Neural cell (in vitro differentiated cells): ENCODE measurements at regions not wholly inside any gene's neighbourhood (a gene's known extent, or its start where the extent isn't known, plus 50 kb on each side); places are given as distances from the start of the nearest gene placed in this dataset.
"Not testable (repeated sequence)": the region's sequence is repeated elsewhere in the genome, so short reads cannot be mapped to it uniquely, and the experiment has no call there.

Experiments
- H2AFZ ChIP-seq: fragments of 200-600, 300-800 bp; sonication (generic), shearing (Covaris generic); 2 replicates; pipeline ENCODE4 v1.6.0; 2014; ENCODE audit warnings: low read depth, mild to moderate bottlenecking, antibody characterized with exemption, low read length, moderate library complexity
- H3F3A ChIP-seq: fragments of 200-600 bp; shearing (Covaris generic); 2 replicates; pipeline ENCODE4 v1.6.1; 2016; ENCODE audit warnings: mild to moderate bottlenecking, moderate library complexity, mixed read lengths, antibody characterized with exemption, low read length; ENCODE audit not compliant: insufficient read depth, poor library complexity, severe bottlenecking
- H3K27ac ChIP-seq: fragments of 200-600, 300-800 bp; sonication (generic), shearing (Covaris generic); 2 replicates; pipeline ENCODE4 v1.5.1; 2014; ENCODE audit warnings: mild to moderate bottlenecking, low read length, moderate library complexity
- H3K27me3 ChIP-seq: fragments of 300-800, 200-600 bp; sonication (generic), shearing (Covaris generic); 2 replicates; pipeline ENCODE4 v1.6.0; 2014; ENCODE audit warnings: mild to moderate bottlenecking, low read depth, low read length, moderate library complexity; ENCODE audit not compliant: insufficient read depth
- H3K36me3 ChIP-seq: fragments of 300-800, 200-600 bp; sonication (generic), shearing (Covaris generic); 2 replicates; pipeline ENCODE4 v1.5.1; 2014; ENCODE audit warnings: mild to moderate bottlenecking, antibody characterized with exemption, low read length, moderate library complexity; ENCODE audit not compliant: insufficient read depth
- H3K4me2 ChIP-seq: fragments of 300-800, 200-600 bp; sonication (generic), shearing (Covaris generic); 2 replicates; pipeline ENCODE4 v1.6.0; 2014; ENCODE audit warnings: mild to moderate bottlenecking, low read length
- H3K4me3 ChIP-seq: fragments of 300-800, 200-600 bp; sonication (generic), shearing (Covaris generic); 2 replicates; pipeline ENCODE4 v1.5.1; 2014; ENCODE audit warnings: mild to moderate bottlenecking, low read length, moderate library complexity
- H3K79me2 ChIP-seq: fragments of 200-600 bp; shearing (Covaris generic); replicated peaks from 2 replicates; pipeline ENCODE4 v1.6.0; 2014; ENCODE audit warnings: mild to moderate bottlenecking, low read length, moderate library complexity; ENCODE audit not compliant: insufficient read depth
- H3K9ac ChIP-seq: fragments of 300-800, 200-600 bp; sonication (generic), shearing (Covaris generic); 2 replicates; pipeline ENCODE4 v1.6.1; 2016; ENCODE audit warnings: mild to moderate bottlenecking, low read length, mixed read lengths
- H3K9me2 ChIP-seq: fragments of 200-600 bp; shearing (Covaris generic); 2 replicates; pipeline ENCODE4 v1.6.1; 2016; ENCODE audit warnings: mild to moderate bottlenecking, low read length, mixed read lengths; ENCODE audit not compliant: insufficient read depth
- H3K9me3 ChIP-seq: fragments of 200-600, 300-800 bp; sonication (generic), shearing (Covaris generic); 2 replicates; pipeline ENCODE4 v1.6.1; 2016; ENCODE audit warnings: mild to moderate bottlenecking, mixed run types, low read length, moderate library complexity, mixed read lengths
- H4K20me1 ChIP-seq: fragments of 200-600 bp; shearing (Covaris generic); 2 replicates; pipeline ENCODE4 v1.6.1; 2016; ENCODE audit warnings: mild to moderate bottlenecking, mixed run types; ENCODE audit not compliant: insufficient read depth
- EP300 ChIP-seq: fragments of 450-650 bp; conservative IDR thresholded peaks from 2 replicates; pipeline ENCODE4 v1.6.1; 2014; ENCODE audit warnings: antibody characterized with exemption, mild to moderate bottlenecking, moderate library complexity; ENCODE audit not compliant: poor library complexity, severe bottlenecking
- EZH2 ChIP-seq: fragments of 200-600, 300-800 bp; shearing (Covaris generic), sonication (generic); IDR thresholded peaks from 2 replicates; pipeline ENCODE4 v1.6.1; 2014; ENCODE audit warnings: antibody characterized with exemption, low read length, borderline replicate concordance, mild to moderate bottlenecking; ENCODE audit not compliant: insufficient read depth, poor library complexity, severe bottlenecking
- MXI1 ChIP-seq: fragments of 450-650 bp; conservative IDR thresholded peaks from 2 replicates; pipeline ENCODE4 v1.6.1; 2014; ENCODE audit warnings: antibody characterized with exemption, mild to moderate bottlenecking; ENCODE audit not compliant: poor library complexity, severe bottlenecking
- POLR2AphosphoS5 ChIP-seq: IDR thresholded peaks from 2 replicates; pipeline ENCODE4 v1.6.1; 2012
- RAD21 ChIP-seq: fragments of 450-650 bp; conservative IDR thresholded peaks from 2 replicates; pipeline ENCODE4 v1.6.1; 2014; ENCODE audit warnings: antibody characterized with exemption, mild to moderate bottlenecking, moderate library complexity
- SMC3 ChIP-seq: fragments of 450-650 bp; conservative IDR thresholded peaks from 2 replicates; pipeline ENCODE4 v1.6.1; 2014; ENCODE audit warnings: antibody characterized with exemption, mild to moderate bottlenecking, moderate library complexity; ENCODE audit not compliant: poor library complexity
- TAF1 ChIP-seq: IDR thresholded peaks from 2 replicates; pipeline ENCODE4 v1.6.1; 2012; ENCODE audit warnings: low read depth
- TF ChIP-seq, protein P1 (sequence below): IDR thresholded peaks from 2 replicates; pipeline ENCODE4 v1.6.1; 2012; ENCODE audit warnings: borderline replicate concordance
- TF ChIP-seq, protein P2 (sequence below): fragments of 450-650 bp; IDR thresholded peaks from 2 replicates; pipeline ENCODE4 v1.5.1; 2014; ENCODE audit warnings: antibody characterized with exemption, mild to moderate bottlenecking, moderate library complexity; ENCODE audit not compliant: poor library complexity, severe bottlenecking

- Histone ChIP-seq H3K79me2 (no peaks in the 10 kb centered on the region), H3K9me2 (no peaks in the 10 kb centered on the region)
Measured at GRCh38 chr4:26242451-26242850, 78.4 kb upstream of the RBPJ start.

DNA sequence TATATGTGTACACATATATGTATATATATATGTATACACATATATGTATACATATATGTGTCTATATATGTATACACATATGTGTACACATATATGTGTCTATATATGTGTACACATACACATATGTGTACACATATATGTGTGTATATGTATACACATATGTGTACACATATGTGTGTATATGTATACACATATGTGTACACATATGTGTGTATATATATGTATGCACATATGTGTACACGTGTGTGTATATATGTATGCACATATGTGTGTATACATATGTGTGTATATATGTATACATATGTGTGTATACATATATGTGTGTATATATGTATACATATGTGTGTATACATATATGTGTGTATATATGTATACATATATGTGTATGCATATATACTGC lies 76.7 kb upstream of the RBPJ start:
- H3K79me2 ChIP-seq, H4K20me1 ChIP-seq, H3K27me3 ChIP-seq, H3K4me2 ChIP-seq, H3K9ac ChIP-seq, H3K4me3 ChIP-seq, H3K9me3 ChIP-seq, H3F3A ChIP-seq, H3K27ac ChIP-seq, H2AFZ ChIP-seq, H3K9me2 ChIP-seq, H3K36me3 ChIP-seq: not testable (repeated sequence)

More at GRCh38 chr4:26242451-26242850, 78.4 kb upstream of the RBPJ start:
- no peak overlapping the region for H3K27ac ChIP-seq
- no peaks in the 10 kb centered on the region for H4K20me1 ChIP-seq
- H3K4me3 ChIP-seq = no peak overlapping the region
- H3K9me3 ChIP-seq = no peaks in the 10 kb centered on the region
- no peak overlapping the region for H3K4me2 ChIP-seq
- H2AFZ ChIP-seq = no peak overlapping the region
- H3K9ac ChIP-seq = no peak overlapping the region
- TF ChIP-seq EZH2 (no peak), POLR2AphosphoS5 (no peak), SMC3 (no peak), EP300 (no peak), RAD21 (no peak), TAF1 (no peak), MXI1 (no peak)
- TF ChIP-seq, protein P1, sequence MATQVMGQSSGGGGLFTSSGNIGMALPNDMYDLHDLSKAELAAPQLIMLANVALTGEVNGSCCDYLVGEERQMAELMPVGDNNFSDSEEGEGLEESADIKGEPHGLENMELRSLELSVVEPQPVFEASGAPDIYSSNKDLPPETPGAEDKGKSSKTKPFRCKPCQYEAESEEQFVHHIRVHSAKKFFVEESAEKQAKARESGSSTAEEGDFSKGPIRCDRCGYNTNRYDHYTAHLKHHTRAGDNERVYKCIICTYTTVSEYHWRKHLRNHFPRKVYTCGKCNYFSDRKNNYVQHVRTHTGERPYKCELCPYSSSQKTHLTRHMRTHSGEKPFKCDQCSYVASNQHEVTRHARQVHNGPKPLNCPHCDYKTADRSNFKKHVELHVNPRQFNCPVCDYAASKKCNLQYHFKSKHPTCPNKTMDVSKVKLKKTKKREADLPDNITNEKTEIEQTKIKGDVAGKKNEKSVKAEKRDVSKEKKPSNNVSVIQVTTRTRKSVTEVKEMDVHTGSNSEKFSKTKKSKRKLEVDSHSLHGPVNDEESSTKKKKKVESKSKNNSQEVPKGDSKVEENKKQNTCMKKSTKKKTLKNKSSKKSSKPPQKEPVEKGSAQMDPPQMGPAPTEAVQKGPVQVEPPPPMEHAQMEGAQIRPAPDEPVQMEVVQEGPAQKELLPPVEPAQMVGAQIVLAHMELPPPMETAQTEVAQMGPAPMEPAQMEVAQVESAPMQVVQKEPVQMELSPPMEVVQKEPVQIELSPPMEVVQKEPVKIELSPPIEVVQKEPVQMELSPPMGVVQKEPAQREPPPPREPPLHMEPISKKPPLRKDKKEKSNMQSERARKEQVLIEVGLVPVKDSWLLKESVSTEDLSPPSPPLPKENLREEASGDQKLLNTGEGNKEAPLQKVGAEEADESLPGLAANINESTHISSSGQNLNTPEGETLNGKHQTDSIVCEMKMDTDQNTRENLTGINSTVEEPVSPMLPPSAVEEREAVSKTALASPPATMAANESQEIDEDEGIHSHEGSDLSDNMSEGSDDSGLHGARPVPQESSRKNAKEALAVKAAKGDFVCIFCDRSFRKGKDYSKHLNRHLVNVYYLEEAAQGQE = no peak
- TF ChIP-seq, protein P2, sequence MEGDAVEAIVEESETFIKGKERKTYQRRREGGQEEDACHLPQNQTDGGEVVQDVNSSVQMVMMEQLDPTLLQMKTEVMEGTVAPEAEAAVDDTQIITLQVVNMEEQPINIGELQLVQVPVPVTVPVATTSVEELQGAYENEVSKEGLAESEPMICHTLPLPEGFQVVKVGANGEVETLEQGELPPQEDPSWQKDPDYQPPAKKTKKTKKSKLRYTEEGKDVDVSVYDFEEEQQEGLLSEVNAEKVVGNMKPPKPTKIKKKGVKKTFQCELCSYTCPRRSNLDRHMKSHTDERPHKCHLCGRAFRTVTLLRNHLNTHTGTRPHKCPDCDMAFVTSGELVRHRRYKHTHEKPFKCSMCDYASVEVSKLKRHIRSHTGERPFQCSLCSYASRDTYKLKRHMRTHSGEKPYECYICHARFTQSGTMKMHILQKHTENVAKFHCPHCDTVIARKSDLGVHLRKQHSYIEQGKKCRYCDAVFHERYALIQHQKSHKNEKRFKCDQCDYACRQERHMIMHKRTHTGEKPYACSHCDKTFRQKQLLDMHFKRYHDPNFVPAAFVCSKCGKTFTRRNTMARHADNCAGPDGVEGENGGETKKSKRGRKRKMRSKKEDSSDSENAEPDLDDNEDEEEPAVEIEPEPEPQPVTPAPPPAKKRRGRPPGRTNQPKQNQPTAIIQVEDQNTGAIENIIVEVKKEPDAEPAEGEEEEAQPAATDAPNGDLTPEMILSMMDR = no peak
- H3K36me3 ChIP-seq = no peaks in the 10 kb centered on the region
- no peaks in the 10 kb centered on the region for H3K27me3 ChIP-seq
- H3F3A ChIP-seq = peaks cover 4% of the 10 kb centered on the region

GRCh38 chr4:26248647-26249046 lies 72.2 kb upstream of the RBPJ start:
- Histone ChIP-seq H3K9me2 (no peaks in the 10 kb centered on the region), H3K79me2 (no peaks in the 10 kb centered on the region), H3K4me2 (no peak overlapping the region), H4K20me1 (no peaks in the 10 kb centered on the region), H3F3A (no peaks in the 10 kb centered on the region), H3K27ac (no peak overlapping the region), H3K36me3 (no peaks in the 10 kb centered on the region), H3K9ac (no peak overlapping the region), H3K9me3 (no peaks in the 10 kb centered on the region), H2AFZ (no peak overlapping the region), H3K27me3 (no peaks in the 10 kb centered on the region), H3K4me3 (no peak overlapping the region)
- no peak for TF ChIP-seq MXI1
- no peak for TF ChIP-seq POLR2AphosphoS5
- TF ChIP-seq EP300 = no peak
- TF ChIP-seq, protein P1 = no peak
- TF ChIP-seq, protein P2 = no peak
- no peak for TF ChIP-seq RAD21
- no peak for TF ChIP-seq TAF1
- TF ChIP-seq EZH2 = no peak
- TF ChIP-seq SMC3 = no peak
